B cell (primary cell): ENCODE measurements at regions not wholly inside any gene's neighbourhood (a gene's known extent, or its start where the extent isn't known, plus 50 kb on each side); places are given as distances from the start of the nearest gene placed in this dataset.

Experiments
- ATAC-seq: fragments of 200-7000 bp; cut with Tn5 transposase; one replicate; pipeline ENCODE4 v1.10.0; 2021; ENCODE audit warnings: low read depth, mild to moderate bottlenecking, moderate number of reproducible peaks, moderate library complexity
- CTCF ChIA-PET: fragments of 350-600 bp; sonication (Branson Sonifier 250); formaldehyde crosslinking; loops from one replicate; lab custom pipeline; 2021; ENCODE audit warnings: antibody characterized with exemption, inconsistent platforms; lab: Charles Lee
- POLR2A ChIA-PET: fragments of 350-600 bp; sonication (Branson Sonifier 250); formaldehyde crosslinking; loops from one replicate; lab custom pipeline; 2021; ENCODE audit warnings: antibody characterized with exemption; lab: Charles Lee
- DNase-seq: peaks from one replicate; pipeline ENCODE4 v3.0.0; 2013
- H2AFZ ChIP-seq: 2 replicates; pipeline ENCODE4 v1.6.1; 2012; ENCODE audit warnings: mild to moderate bottlenecking, low read depth, low read length; ENCODE audit not compliant: insufficient read depth, poor library complexity, severe bottlenecking
- H3K27ac ChIP-seq, 2 donors: 1 replicate in 1 of 2; 2 replicates in 1 of 2; pipeline ENCODE4 v1.5.1; 2012 to 2013; ENCODE audit warnings: low read length in 2 of 2, mild to moderate bottlenecking in 2 of 2, moderate library complexity in 1 of 2
- H3K27me3 ChIP-seq, 4 experiments: fragments of 200-600 bp in 1 of 4; sonication (generic) in 1 of 4; replicated peaks in 1 of 4; 1 replicate in 2 of 4; 2 replicates in 2 of 4; pipeline versions ENCODE4 v1.6.1 to v1.7.0; 2013 to 2016; ENCODE audit warnings: low read length in 3 of 4, mild to moderate bottlenecking in 2 of 4, mixed read lengths in 1 of 4, moderate library complexity in 1 of 4; ENCODE audit not compliant: insufficient read depth in 4 of 4, control insufficient read depth in 3 of 4; ENCODE audit errors: control extremely low read depth in 1 of 4
- H3K36me3 ChIP-seq, 2 experiments: replicated peaks in 1 of 2; 1 replicate in 1 of 2; 2 replicates in 1 of 2; pipeline versions ENCODE4 v1.6.1 to v1.7.1; 2013; ENCODE audit warnings: low read length in 1 of 2; ENCODE audit not compliant: insufficient read depth in 2 of 2, control insufficient read depth in 1 of 2; ENCODE audit errors: control extremely low read depth in 1 of 2, extremely low read depth in 1 of 2
- H3K4me1 ChIP-seq, 2 donors: fragments of 200-600 bp in 1 of 2; sonication (generic) in 1 of 2; 1 replicate in 1 of 2; 2 replicates in 1 of 2; pipeline versions ENCODE4 v1.5.1 to v1.6.1; 2013 to 2017; ENCODE audit warnings: low read length in 2 of 2; ENCODE audit not compliant: control insufficient read depth in 2 of 2, insufficient read depth in 2 of 2
- H3K4me2 ChIP-seq: replicated peaks from 2 replicates; pipeline ENCODE3; 2012; ENCODE audit warnings: mild to moderate bottlenecking, low read depth, low read length; ENCODE audit not compliant: poor library complexity, severe bottlenecking
- H3K4me3 ChIP-seq, 5 experiments: fragments of 200-600 bp in 1 of 5; sonication (generic) in 1 of 5; 1 replicate in 3 of 5; 2 replicates in 2 of 5; pipeline versions ENCODE4 v1.5.1 to v1.7.0; 2011 to 2016; ENCODE audit warnings: low read length in 4 of 5, mild to moderate bottlenecking in 4 of 5, low read depth in 2 of 5, control low read depth in 1 of 5, moderate library complexity in 1 of 5; ENCODE audit not compliant: insufficient read depth in 1 of 5; ENCODE audit errors: control extremely low read depth in 1 of 5, extremely low read depth in 1 of 5
- H3K79me2 ChIP-seq: fragments of 200-600 bp; sonication (generic); one replicate; pipeline ENCODE4 v1.6.0; 2016; ENCODE audit warnings: low read length; ENCODE audit not compliant: control insufficient read depth, insufficient read depth
- H3K9ac ChIP-seq: fragments of 200-600 bp; sonication (generic); 2 replicates; pipeline ENCODE4 v1.6.1; 2017; ENCODE audit warnings: mild to moderate bottlenecking, low read length, moderate library complexity
- H3K9me3 ChIP-seq, 3 donors: one replicate each; pipeline versions ENCODE4 v1.6.1 to v1.7.1; 2013; ENCODE audit warnings: low read length in 2 of 3; ENCODE audit not compliant: control insufficient read depth in 2 of 3, insufficient read depth in 1 of 3; ENCODE audit errors: control extremely low read depth in 1 of 3
- H4K20me1 ChIP-seq: 2 replicates; pipeline ENCODE4 v1.6.0; 2012; ENCODE audit warnings: mild to moderate bottlenecking, low read length; ENCODE audit not compliant: insufficient read depth, control insufficient read depth, poor library complexity, severe bottlenecking
- H3K27ac Mint-ChIP-seq: one replicate; pipeline ENCODE4 v1.8.0; 2021; ENCODE audit warnings: mixed read lengths
- H3K27me3 Mint-ChIP-seq: one replicate; pipeline ENCODE4 v1.8.0; 2021; ENCODE audit warnings: mixed read lengths
- H3K4me1 Mint-ChIP-seq: one replicate; pipeline ENCODE4 v1.8.0; 2021; ENCODE audit warnings: mixed read lengths
- H3K4me3 Mint-ChIP-seq: one replicate; pipeline ENCODE4 v1.8.0; 2021; ENCODE audit warnings: mixed read lengths
- H3K9me3 Mint-ChIP-seq: one replicate; pipeline ENCODE4 v1.8.0; 2022; ENCODE audit warnings: mixed read lengths; ENCODE audit not compliant: insufficient read depth
- EZH2 ChIP-seq: IDR thresholded peaks from 2 replicates; pipeline ENCODE4 v1.6.1; 2012; ENCODE audit warnings: borderline replicate concordance, low read depth, mild to moderate bottlenecking, moderate library complexity, low read length; ENCODE audit not compliant: insufficient read depth, poor library complexity, severe bottlenecking
- WGBS: methylation state at CpG from one replicate; pipeline ENCODE4 v1.1.5; 2013; ENCODE audit warnings: missing lambda C conversion rate; ENCODE audit not compliant: insufficient coverage; 5-methylcytosine and 5-hydroxymethylcytosine counted together
- intact Hi-C: fragments of 100-400 bp; cut with micrococcal nuclease; formaldehyde crosslinking; loops from one replicate; pipeline ENCODE4 v1.10.0; 2022
- TF ChIP-seq, protein P1 (sequence below): fragments of 200-600 bp; IDR thresholded peaks from one replicate; pipeline ENCODE4 v1.8.0; 2022; ENCODE audit warnings: antibody characterized with exemption, mild to moderate bottlenecking

DNA sequence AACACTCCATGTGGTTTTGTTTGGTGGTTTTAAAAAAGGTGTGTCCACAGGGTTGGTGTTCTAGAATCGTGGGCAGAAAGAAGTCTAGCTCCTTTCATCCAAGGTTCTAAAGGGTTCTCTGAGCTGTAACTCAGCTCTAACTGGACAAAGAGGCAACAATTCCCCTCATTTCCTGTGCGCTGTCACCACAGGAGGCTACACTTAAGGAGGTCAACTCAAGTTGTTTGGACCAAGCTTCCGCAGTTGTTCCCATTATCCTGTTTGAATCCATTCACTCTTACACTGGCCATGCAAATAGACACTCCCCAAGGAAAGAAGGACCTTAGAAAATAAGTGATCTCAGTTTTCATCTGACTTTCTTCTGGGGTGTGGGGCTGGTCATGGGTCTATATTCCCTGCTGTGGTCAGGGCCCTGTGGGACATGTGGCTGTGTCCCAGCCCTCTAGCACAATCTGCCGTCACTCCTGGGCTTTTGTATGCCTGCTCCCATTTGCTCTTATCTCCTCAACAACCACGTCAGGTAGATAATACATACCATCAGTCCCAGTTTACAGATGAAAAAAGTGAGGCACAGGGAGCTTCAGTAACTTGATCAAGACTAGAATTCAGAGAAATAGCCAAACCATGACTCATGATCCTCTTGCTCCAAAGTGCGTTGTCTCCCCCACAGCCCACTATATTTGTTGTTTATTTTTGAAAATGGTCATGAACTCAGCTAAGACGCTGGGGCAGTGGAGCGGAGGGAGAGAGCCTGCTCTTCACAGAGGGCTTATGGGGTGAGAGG is 103.6 kb downstream of the RHOU start:
- ATAC-seq (no peak), DNase-seq (no peak)
- H3K9me3 Mint-ChIP-seq = peaks cover 5% of the 10 kb centered on the region
- ChIA-PET CTCF (no interaction called here), POLR2A (no interaction called here)
- no peaks in the 10 kb centered on the region for H3K79me2 ChIP-seq
- H4K20me1 ChIP-seq = no peaks in the 10 kb centered on the region
- H3K4me1 ChIP-seq = no peaks in the 10 kb centered on the region
- H2AFZ ChIP-seq = no peak overlapping the region
- H3K4me3 Mint-ChIP-seq = no peak overlapping the region
- peaks cover 9% of the 10 kb centered on the region for H3K27me3 Mint-ChIP-seq
- no peak overlapping the region for H3K9ac ChIP-seq
- H3K36me3 ChIP-seq = no peaks in the 10 kb centered on the region
- H3K9me3 ChIP-seq = peaks cover 0 to 13% (median 0%) of the 10 kb centered on the region in 3 donors
- H3K27me3 ChIP-seq = peaks cover 0 to 3% (median 0%) of the 10 kb centered on the region in 4 experiments
- intact Hi-C loops = no loop called here
- WGBS = 85% methylated on average over 5 of the region's 8 CpGs
- no peak overlapping the region for H3K27ac Mint-ChIP-seq
- H3K4me1 Mint-ChIP-seq = no peaks in the 10 kb centered on the region
- no peak overlapping the region for H3K4me3 ChIP-seq
- H3K4me2 ChIP-seq = no peak overlapping the region
- TF ChIP-seq, protein P1, sequence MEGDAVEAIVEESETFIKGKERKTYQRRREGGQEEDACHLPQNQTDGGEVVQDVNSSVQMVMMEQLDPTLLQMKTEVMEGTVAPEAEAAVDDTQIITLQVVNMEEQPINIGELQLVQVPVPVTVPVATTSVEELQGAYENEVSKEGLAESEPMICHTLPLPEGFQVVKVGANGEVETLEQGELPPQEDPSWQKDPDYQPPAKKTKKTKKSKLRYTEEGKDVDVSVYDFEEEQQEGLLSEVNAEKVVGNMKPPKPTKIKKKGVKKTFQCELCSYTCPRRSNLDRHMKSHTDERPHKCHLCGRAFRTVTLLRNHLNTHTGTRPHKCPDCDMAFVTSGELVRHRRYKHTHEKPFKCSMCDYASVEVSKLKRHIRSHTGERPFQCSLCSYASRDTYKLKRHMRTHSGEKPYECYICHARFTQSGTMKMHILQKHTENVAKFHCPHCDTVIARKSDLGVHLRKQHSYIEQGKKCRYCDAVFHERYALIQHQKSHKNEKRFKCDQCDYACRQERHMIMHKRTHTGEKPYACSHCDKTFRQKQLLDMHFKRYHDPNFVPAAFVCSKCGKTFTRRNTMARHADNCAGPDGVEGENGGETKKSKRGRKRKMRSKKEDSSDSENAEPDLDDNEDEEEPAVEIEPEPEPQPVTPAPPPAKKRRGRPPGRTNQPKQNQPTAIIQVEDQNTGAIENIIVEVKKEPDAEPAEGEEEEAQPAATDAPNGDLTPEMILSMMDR = no peak
- no peak for TF ChIP-seq EZH2
- no peak overlapping the region for H3K27ac ChIP-seq

DNA sequence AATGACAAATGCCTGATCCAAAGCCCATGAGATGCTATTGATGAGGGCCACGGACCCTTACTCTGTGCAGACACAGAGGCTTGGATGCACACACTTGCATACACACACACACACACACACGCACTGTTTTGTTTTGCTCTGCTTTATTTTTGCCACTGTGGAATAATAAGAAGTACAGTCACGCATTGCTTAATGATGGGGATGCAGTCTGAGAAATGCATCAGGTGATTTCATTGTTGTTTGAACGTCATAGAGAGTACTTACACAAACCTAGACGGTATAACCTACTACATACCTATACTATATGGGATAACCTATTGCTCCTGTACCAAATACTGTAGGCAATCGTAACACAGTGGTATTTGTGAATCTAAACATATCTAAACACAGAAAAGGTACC is 104.4 kb downstream of the RHOU start:
- H3K4me3 ChIP-seq = no peak overlapping the region
- no peak overlapping the region for H3K27ac Mint-ChIP-seq
- H3K4me3 Mint-ChIP-seq = no peak overlapping the region
- intact Hi-C loops = no loop called here
- H3K27me3 Mint-ChIP-seq = peaks cover 9% of the 10 kb centered on the region
- no peak overlapping the region for H2AFZ ChIP-seq
- H3K4me1 ChIP-seq = no peaks in the 10 kb centered on the region
- DNase-seq (no peak), ATAC-seq (no peak)
- ChIA-PET POLR2A (no interaction called here), CTCF (no interaction called here)
- no peak for TF ChIP-seq EZH2
- TF ChIP-seq, protein P1 = no peak
- no peak overlapping the region for H3K9ac ChIP-seq
- H3K27me3 ChIP-seq = no peaks in the 10 kb centered on the region
- H3K9me3 ChIP-seq = peaks cover 0 to 13% (median 0%) of the 10 kb centered on the region in 3 donors
- WGBS = no CpG with 5 or more reads among the region's 6 CpGs
- H3K79me2 ChIP-seq = no peaks in the 10 kb centered on the region
- H4K20me1 ChIP-seq = no peaks in the 10 kb centered on the region
- no peaks in the 10 kb centered on the region for H3K4me1 Mint-ChIP-seq
- H3K27ac ChIP-seq = no peak overlapping the region
- H3K9me3 Mint-ChIP-seq = peaks cover 5% of the 10 kb centered on the region
- H3K36me3 ChIP-seq = no peaks in the 10 kb centered on the region
- no peak overlapping the region for H3K4me2 ChIP-seq
